ENCODE measurements at regions not wholly inside any gene's neighbourhood (a gene's known extent, or its start where the extent isn't known, plus 50 kb on each side); places are given as distances from the start of the nearest gene placed in this dataset.
"Not testable (repeated sequence)": the region's sequence is repeated elsewhere in the genome, so short reads cannot be mapped to it uniquely, and the experiment has no call there.

DNA sequence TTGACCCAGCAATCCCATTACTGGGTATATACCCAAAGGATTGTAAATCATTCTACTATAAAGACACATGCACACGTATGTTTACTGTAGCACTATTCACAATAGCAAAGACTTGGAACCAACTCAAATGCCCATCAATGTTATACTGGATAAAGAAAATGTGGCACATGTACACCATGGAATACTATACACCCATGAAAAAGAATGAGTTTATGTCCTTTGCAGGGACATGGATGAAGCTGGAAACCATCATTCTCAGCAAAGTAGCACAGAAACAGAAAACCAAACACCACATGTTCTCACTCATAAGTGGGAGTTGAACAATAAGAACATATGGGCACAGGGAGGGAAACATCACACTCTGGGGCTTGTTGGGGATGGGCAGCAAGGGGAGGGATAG lies 83.0 kb upstream of the GRIN3A start:
- WGBS: no CpG with 5 or more reads among the region's 1 CpG
- H3K4me3 ChIP-seq (ENCODE audit: low read length); H3K4me1 ChIP-seq (ENCODE audit: insufficient read depth, low read length); H3K27me3 ChIP-seq (ENCODE audit: insufficient read depth, low read length); H3K27ac ChIP-seq (ENCODE audit: low read depth, low read length); H3K9ac ChIP-seq (ENCODE audit: low read depth, low read length); H3K36me3 ChIP-seq (ENCODE audit: insufficient read depth, low read length): not testable (repeated sequence)
- peaks cover 30% of the 10 kb centered on the region for H3K9me3 ChIP-seq (ENCODE audit: insufficient read depth, low read depth, low read length)

DNA sequence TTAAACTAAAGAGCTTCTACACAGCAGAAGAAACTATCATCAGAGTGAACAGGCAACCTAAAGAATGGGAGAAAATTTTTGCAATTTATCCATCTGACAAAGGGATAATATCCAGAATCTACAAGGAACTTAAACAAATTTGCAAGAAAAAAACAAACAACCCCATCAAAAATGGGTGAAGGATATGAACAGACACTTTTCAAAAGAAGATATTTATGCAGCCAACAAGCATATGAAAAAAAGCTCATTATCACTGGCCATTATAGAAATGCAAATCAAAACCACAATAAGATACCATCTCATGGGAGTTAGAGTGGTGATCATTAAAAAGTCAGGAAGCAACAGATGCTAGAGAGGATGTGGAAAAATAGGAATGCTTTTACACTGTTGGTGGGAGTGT lies 82.5 kb upstream of the GRIN3A start:
- H3K9ac ChIP-seq (ENCODE audit: low read depth, low read length); H3K4me1 ChIP-seq (ENCODE audit: insufficient read depth, low read length); H3K27me3 ChIP-seq (ENCODE audit: insufficient read depth, low read length); H3K27ac ChIP-seq (ENCODE audit: low read depth, low read length); H3K36me3 ChIP-seq (ENCODE audit: insufficient read depth, low read length); H3K4me3 ChIP-seq (ENCODE audit: low read length): not testable (repeated sequence)
- peaks cover 26% of the 10 kb centered on the region for H3K9me3 ChIP-seq (ENCODE audit: insufficient read depth, low read depth, low read length)

- Histone ChIP-seq H3K27me3 (ENCODE audit: insufficient read depth, low read length) (no peaks in the 10 kb centered on the region), H3K9me3 (ENCODE audit: insufficient read depth, low read depth, low read length) (peaks cover 32% of the 10 kb centered on the region), H3K9ac (ENCODE audit: low read depth, low read length) (no peak overlapping the region), H3K4me3 (ENCODE audit: low read length) (no peak overlapping the region), H3K4me1 (ENCODE audit: insufficient read depth, low read length) (no peaks in the 10 kb centered on the region), H3K27ac (ENCODE audit: low read depth, low read length) (no peak overlapping the region), H3K36me3 (ENCODE audit: insufficient read depth, low read length) (no peaks in the 10 kb centered on the region)
- WGBS: no CpG with 5 or more reads among the region's 1 CpG
These were observed 75.6 kb upstream of the GRIN3A start for GRCh38 chr9:101814064-101814463.

GRCh38 chr9:101807879-101808278 lies 69.4 kb upstream of the GRIN3A start:
- not testable (repeated sequence) for H3K27me3 ChIP-seq (ENCODE audit: insufficient read depth, low read length); H3K36me3 ChIP-seq (ENCODE audit: insufficient read depth, low read length); H3K4me3 ChIP-seq (ENCODE audit: low read length); H3K4me1 ChIP-seq (ENCODE audit: insufficient read depth, low read length); H3K9ac ChIP-seq (ENCODE audit: low read depth, low read length); H3K27ac ChIP-seq (ENCODE audit: low read depth, low read length)
- peaks cover 39% of the 10 kb centered on the region for H3K9me3 ChIP-seq (ENCODE audit: insufficient read depth, low read depth, low read length)
- 86% methylated on average over 4 of the region's 4 CpGs for WGBS

DNA sequence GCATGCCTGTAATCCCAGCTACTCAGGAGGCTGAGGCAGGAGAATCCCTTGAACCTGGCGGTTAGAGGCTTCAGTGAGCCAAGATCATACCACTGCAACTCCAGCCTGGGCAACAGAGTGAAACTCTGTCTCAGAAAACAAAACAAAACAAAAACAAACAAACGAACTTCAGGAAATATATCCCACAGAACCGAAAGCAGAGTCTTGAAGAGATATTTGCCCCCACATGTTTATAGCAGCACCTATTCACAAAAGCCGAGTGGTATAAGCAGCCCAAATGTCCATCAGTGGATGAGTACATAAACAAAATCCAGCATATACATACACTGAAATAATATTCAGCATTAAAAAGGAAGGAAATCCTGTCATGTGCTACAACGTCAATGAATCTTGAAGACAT lies 57.6 kb upstream of the GRIN3A start:
- Histone ChIP-seq H3K27ac (ENCODE audit: low read depth, low read length) (no peak overlapping the region), H3K27me3 (ENCODE audit: insufficient read depth, low read length) (no peaks in the 10 kb centered on the region), H3K36me3 (ENCODE audit: insufficient read depth, low read length) (no peaks in the 10 kb centered on the region), H3K9ac (ENCODE audit: low read depth, low read length) (no peak overlapping the region), H3K9me3 (ENCODE audit: insufficient read depth, low read depth, low read length) (peaks cover 32% of the 10 kb centered on the region), H3K4me3 (ENCODE audit: low read length) (no peak overlapping the region), H3K4me1 (ENCODE audit: insufficient read depth, low read length) (no peaks in the 10 kb centered on the region)
- 85% methylated on average over 5 of the region's 5 CpGs for WGBS

- Histone ChIP-seq H3K27ac (ENCODE audit: low read depth, low read length) (no peak overlapping the region), H3K4me3 (ENCODE audit: low read length) (no peak overlapping the region)
- WGBS: 89% methylated on average over 2 of the region's 2 CpGs
These were observed 56.7 kb upstream of the GRIN3A start for GRCh38 chr9:101795147-101795546.

GRCh38 chr9:101792475-101792874 lies 54.0 kb upstream of the GRIN3A start:
- Histone ChIP-seq H3K9ac (ENCODE audit: low read depth, low read length) (no peak overlapping the region), H3K4me1 (ENCODE audit: insufficient read depth, low read length) (no peaks in the 10 kb centered on the region), H3K9me3 (ENCODE audit: insufficient read depth, low read depth, low read length) (peaks cover 55% of the 10 kb centered on the region), H3K4me3 (ENCODE audit: low read length) (no peak overlapping the region), H3K27ac (ENCODE audit: low read depth, low read length) (no peak overlapping the region), H3K36me3 (ENCODE audit: insufficient read depth, low read length) (no peaks in the 10 kb centered on the region), H3K27me3 (ENCODE audit: insufficient read depth, low read length) (no peaks in the 10 kb centered on the region)
- WGBS: 88% methylated on average over 2 of the region's 3 CpGs

More at GRCh38 chr9:101795147-101795546, 56.7 kb upstream of the GRIN3A start:
- no peaks in the 10 kb centered on the region for H3K27me3 ChIP-seq (ENCODE audit: insufficient read depth, low read length)
- H3K36me3 ChIP-seq (ENCODE audit: insufficient read depth, low read length): no peaks in the 10 kb centered on the region
- H3K4me1 ChIP-seq (ENCODE audit: insufficient read depth, low read length): no peaks in the 10 kb centered on the region
- H3K9ac ChIP-seq (ENCODE audit: low read depth, low read length): no peak overlapping the region
- peaks cover 38% of the 10 kb centered on the region for H3K9me3 ChIP-seq (ENCODE audit: insufficient read depth, low read depth, low read length)

DNA sequence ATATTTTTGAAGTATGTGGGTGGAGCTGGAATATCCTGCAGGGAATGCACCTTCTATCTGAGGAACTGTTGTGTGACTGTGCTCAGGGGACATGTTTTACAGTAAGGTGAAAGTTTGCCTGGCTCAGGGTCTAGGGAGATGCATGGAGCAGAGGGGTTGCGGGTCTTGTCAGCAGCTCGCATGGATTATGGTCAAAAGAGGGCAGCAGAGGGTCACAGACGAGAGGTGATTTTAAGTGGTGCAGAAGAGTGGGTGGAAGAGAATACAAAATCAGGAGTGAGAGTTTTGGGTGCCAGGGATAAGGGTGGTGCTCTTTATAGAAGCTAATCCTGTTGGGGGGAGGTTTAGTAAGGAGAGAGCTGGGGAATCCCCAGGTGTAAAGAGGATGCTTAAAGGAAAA lies 53.5 kb upstream of the GRIN3A start:
- Histone ChIP-seq H3K9ac (ENCODE audit: low read depth, low read length) (no peak overlapping the region), H3K4me3 (ENCODE audit: low read length) (no peak overlapping the region), H3K4me1 (ENCODE audit: insufficient read depth, low read length) (no peaks in the 10 kb centered on the region), H3K9me3 (ENCODE audit: insufficient read depth, low read depth, low read length) (peaks cover 60% of the 10 kb centered on the region), H3K36me3 (ENCODE audit: insufficient read depth, low read length) (no peaks in the 10 kb centered on the region), H3K27me3 (ENCODE audit: insufficient read depth, low read length) (no peaks in the 10 kb centered on the region), H3K27ac (ENCODE audit: low read depth, low read length) (no peak overlapping the region)
- WGBS: 42% methylated on average over 3 of the region's 3 CpGs

- Histone ChIP-seq H3K27ac (ENCODE audit: low read depth, low read length) (no peak overlapping the region), H3K4me3 (ENCODE audit: low read length) (no peak overlapping the region), H3K27me3 (ENCODE audit: insufficient read depth, low read length) (no peaks in the 10 kb centered on the region), H3K36me3 (ENCODE audit: insufficient read depth, low read length) (no peaks in the 10 kb centered on the region), H3K9ac (ENCODE audit: low read depth, low read length) (no peak overlapping the region), H3K9me3 (ENCODE audit: insufficient read depth, low read depth, low read length) (peaks cover 60% of the 10 kb centered on the region), H3K4me1 (ENCODE audit: insufficient read depth, low read length) (no peaks in the 10 kb centered on the region)
- 77% methylated on average over 5 of the region's 6 CpGs for WGBS
These were observed 53.1 kb upstream of the GRIN3A start for GRCh38 chr9:101791533-101791932.

Data from HUES64 (cell line).